Erythroblast (primary cell): ENCODE measurements at regions not wholly inside any gene's neighbourhood (a gene's known extent, or its start where the extent isn't known, plus 50 kb on each side); places are given as distances from the start of the nearest gene placed in this dataset.

Experiments used
- GATA1 ChIP-seq: IDR thresholded peaks from 2 replicates; pipeline ENCODE4 v1.6.1; 2011; ENCODE audit warnings: low read depth, mild to moderate bottlenecking, control low read depth, low read length, moderate library complexity
- POLR2A ChIP-seq: IDR thresholded peaks from 2 replicates; pipeline ENCODE4 v1.6.1; 2011; ENCODE audit warnings: mild to moderate bottlenecking, low read length

DNA sequence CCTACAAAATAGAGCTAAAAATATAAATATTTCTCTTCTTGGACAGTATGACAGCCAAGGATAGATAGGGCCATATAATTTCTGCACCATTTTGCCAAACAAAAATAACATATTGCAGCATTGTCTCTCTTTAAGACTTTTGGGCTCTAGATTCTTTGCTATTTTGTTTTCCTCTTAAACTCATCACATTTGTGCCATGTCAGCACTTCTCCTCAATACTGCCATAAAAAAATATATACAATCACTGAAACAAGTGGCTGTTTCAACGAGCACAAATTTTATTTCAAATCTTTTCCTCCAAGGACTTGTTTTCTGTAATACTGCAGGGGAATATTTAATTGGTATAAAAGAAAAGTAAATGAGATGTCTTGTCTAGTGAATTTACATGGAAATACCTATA is 1570.0 kb upstream of the NUDT12 start:
- TF ChIP-seq POLR2A (no peak), GATA1 (no peak)
